ENCODE measurements at regions not wholly inside any gene's neighbourhood (a gene's known extent, or its start where the extent isn't known, plus 50 kb on each side); places are given as distances from the start of the nearest gene placed in this dataset.
"Not testable (repeated sequence)": the region's sequence is repeated elsewhere in the genome, so short reads cannot be mapped to it uniquely, and the experiment has no call there.

DNA sequence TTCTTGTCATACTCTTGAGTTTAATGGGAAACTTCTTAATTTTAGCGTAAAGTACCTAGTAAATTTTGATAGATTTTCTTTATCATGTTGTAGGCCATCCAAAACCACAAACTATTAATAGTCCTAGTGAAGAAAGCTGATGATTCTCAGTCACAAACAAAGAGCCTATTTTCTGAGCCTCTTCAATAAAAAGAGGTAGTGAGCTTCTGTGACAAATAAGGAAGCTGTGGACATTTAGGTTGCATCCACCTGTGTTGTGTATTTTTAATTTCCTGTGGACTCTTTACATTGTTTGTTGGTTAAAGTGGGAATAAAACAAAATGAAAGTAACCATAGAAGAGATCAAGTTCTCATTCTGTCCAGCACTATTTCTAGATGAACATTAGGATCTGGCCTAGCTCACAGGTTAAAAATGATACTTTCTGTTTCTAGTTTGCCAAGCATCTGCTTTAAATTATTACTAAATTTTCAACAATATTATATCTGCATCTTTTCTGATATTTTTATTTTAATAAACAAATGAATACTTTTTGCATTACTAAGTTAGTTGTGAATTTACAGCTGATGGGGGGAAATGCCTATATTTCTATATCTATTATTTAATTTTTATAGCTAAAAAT, 702.2 kb upstream of the ADGRL4 start:
- H3K4me3 ChIP-seq (replicated peaks; ENCODE audit: insufficient read depth, low read length) = no peak overlapping the region
- TF ChIP-seq SPI1 (IDR thresholded peaks at IDR 0.05; ENCODE audit: borderline replicate concordance, low read depth) = no peak
- TF ChIP-seq, protein P1, sequence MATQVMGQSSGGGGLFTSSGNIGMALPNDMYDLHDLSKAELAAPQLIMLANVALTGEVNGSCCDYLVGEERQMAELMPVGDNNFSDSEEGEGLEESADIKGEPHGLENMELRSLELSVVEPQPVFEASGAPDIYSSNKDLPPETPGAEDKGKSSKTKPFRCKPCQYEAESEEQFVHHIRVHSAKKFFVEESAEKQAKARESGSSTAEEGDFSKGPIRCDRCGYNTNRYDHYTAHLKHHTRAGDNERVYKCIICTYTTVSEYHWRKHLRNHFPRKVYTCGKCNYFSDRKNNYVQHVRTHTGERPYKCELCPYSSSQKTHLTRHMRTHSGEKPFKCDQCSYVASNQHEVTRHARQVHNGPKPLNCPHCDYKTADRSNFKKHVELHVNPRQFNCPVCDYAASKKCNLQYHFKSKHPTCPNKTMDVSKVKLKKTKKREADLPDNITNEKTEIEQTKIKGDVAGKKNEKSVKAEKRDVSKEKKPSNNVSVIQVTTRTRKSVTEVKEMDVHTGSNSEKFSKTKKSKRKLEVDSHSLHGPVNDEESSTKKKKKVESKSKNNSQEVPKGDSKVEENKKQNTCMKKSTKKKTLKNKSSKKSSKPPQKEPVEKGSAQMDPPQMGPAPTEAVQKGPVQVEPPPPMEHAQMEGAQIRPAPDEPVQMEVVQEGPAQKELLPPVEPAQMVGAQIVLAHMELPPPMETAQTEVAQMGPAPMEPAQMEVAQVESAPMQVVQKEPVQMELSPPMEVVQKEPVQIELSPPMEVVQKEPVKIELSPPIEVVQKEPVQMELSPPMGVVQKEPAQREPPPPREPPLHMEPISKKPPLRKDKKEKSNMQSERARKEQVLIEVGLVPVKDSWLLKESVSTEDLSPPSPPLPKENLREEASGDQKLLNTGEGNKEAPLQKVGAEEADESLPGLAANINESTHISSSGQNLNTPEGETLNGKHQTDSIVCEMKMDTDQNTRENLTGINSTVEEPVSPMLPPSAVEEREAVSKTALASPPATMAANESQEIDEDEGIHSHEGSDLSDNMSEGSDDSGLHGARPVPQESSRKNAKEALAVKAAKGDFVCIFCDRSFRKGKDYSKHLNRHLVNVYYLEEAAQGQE (IDR thresholded peaks at IDR 0.05; ENCODE audit: insufficient replicate concordance, low read depth) = no peak
- no peak for TF ChIP-seq CTCF (IDR thresholded peaks at IDR 0.05; ENCODE audit: insufficient read depth, low read length)
- TF ChIP-seq GABPA (IDR thresholded peaks at IDR 0.05; ENCODE audit: low read depth) = no peak
- no peak for TF ChIP-seq POLR2AphosphoS5 (IDR thresholded peaks at IDR 0.05; ENCODE audit: low read depth)

GRCh38 chr1:79705218-79705617, 698.7 kb upstream of the ADGRL4 start:
- no peak for DNase-seq (ENCODE audit: low read depth in 1 of 2, low spot score in 1 of 2)
- H3K27ac ChIP-seq (replicated peaks) = no peak overlapping the region
- TF ChIP-seq POLR2AphosphoS5 (IDR thresholded peaks at IDR 0.05; ENCODE audit: low read depth) = no peak
- TF ChIP-seq, protein P1 (IDR thresholded peaks at IDR 0.05; ENCODE audit: insufficient replicate concordance, low read depth) = no peak
- no peak overlapping the region for H3K4me3 ChIP-seq (replicated peaks; ENCODE audit: insufficient read depth, low read length)
- H3K27me3 ChIP-seq (ENCODE audit: insufficient read depth, poor library complexity, severe bottlenecking) = no peaks in the 10 kb centered on the region

More for the DNA sequence above, 702.2 kb upstream of the ADGRL4 start:
- DNase-seq (ENCODE audit: low read depth in 1 of 2, low spot score in 1 of 2) = no peak
- Histone ChIP-seq H3K27me3 (ENCODE audit: insufficient read depth, poor library complexity, severe bottlenecking) (no peaks in the 10 kb centered on the region), H3K27ac (replicated peaks) (no peak overlapping the region)

GRCh38 chr1:79704067-79704466, 697.5 kb upstream of the ADGRL4 start:
- H3K27ac ChIP-seq (replicated peaks) = no peak overlapping the region
- H3K4me3 ChIP-seq (replicated peaks; ENCODE audit: insufficient read depth, low read length) = no peak overlapping the region
- no peaks in the 10 kb centered on the region for H3K27me3 ChIP-seq (ENCODE audit: insufficient read depth, poor library complexity, severe bottlenecking)
- no peak for DNase-seq (ENCODE audit: low read depth in 1 of 2, low spot score in 1 of 2)
- TF ChIP-seq CTCF (IDR thresholded peaks at IDR 0.05; ENCODE audit: insufficient read depth, low read length) (no peak), SPI1 (IDR thresholded peaks at IDR 0.05; ENCODE audit: borderline replicate concordance, low read depth) (no peak), POLR2AphosphoS5 (IDR thresholded peaks at IDR 0.05; ENCODE audit: low read depth) (no peak), GABPA (IDR thresholded peaks at IDR 0.05; ENCODE audit: low read depth) (no peak)
- TF ChIP-seq, protein P1 (IDR thresholded peaks at IDR 0.05; ENCODE audit: insufficient replicate concordance, low read depth) = no peak

DNA sequence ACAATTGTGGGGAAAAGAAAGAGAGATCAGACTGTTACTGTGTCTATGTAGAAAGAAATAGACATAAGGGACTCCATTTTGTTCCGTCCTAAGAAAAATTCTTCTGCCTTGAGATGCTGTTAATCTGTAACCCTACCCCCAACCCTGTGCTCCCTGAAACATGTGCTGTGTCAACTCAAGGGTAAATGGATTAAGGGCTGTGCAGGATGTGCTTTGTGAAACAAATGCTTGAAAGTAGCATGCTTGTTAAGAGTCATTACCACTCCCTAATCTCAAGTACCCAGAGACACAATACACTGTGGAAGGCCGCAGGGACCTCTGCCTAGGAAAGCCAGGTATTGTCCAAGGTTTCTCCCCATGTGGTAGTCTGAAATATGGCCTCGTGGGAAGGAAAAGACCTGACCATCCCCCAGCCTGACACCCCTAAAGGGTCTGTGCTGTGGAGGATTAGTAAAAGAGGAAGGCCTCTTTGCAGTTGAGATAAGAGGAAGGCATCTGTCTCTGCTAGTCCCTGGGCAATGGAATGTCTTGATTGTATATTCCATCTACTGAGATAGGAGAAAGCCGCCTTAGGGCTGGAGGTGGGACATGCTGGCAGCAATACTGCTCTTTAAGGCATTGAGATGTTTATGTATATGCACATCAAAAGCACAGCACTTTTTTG, 695.9 kb upstream of the ADGRL4 start:
- not testable (repeated sequence) for H3K4me3 ChIP-seq (replicated peaks; ENCODE audit: insufficient read depth, low read length); DNase-seq (ENCODE audit: low read depth in 1 of 2, low spot score in 1 of 2); H3K27me3 ChIP-seq (ENCODE audit: insufficient read depth, poor library complexity, severe bottlenecking); H3K27ac ChIP-seq (replicated peaks)
